Neural crest cell (in vitro differentiated cells): ENCODE measurements at regions not wholly inside any gene's neighbourhood (a gene's known extent, or its start where the extent isn't known, plus 50 kb on each side); places are given as distances from the start of the nearest gene placed in this dataset.
A peak's percentile ranks its signal among the peaks of the same experiment; 100 is the strongest.

ENCODE experiments used
- DNase-seq: peaks from one replicate; pipeline ENCODE4 v3.0.0; 2021; ENCODE audit warnings: low read depth, mixed read lengths, low spot score
- H3K27ac Mint-ChIP-seq: one replicate; pipeline ENCODE4 v1.8.0; 2021; ENCODE audit warnings: mild to moderate bottlenecking, mixed read lengths; ENCODE audit not compliant: unreplicated experiment
- H3K27me3 Mint-ChIP-seq: 2 replicates; pipeline ENCODE4 v1.8.0; 2021; ENCODE audit warnings: low read depth, mild to moderate bottlenecking, mixed read lengths
- H3K36me3 Mint-ChIP-seq: 2 replicates; pipeline ENCODE4 v1.8.0; 2021; ENCODE audit warnings: low read depth, mild to moderate bottlenecking, mixed read lengths
- H3K4me1 Mint-ChIP-seq: 2 replicates; pipeline ENCODE4 v1.8.0; 2021; ENCODE audit warnings: mixed read lengths
- H3K4me3 Mint-ChIP-seq: one replicate; pipeline ENCODE4 v1.8.0; 2021; ENCODE audit warnings: mild to moderate bottlenecking, mixed read lengths
- H3K9me3 Mint-ChIP-seq: 2 replicates; pipeline ENCODE4 v1.8.0; 2021; ENCODE audit warnings: mixed read lengths
- CTCF ChIP-seq: fragments of 200-600 bp; sonication (generic); conservative IDR thresholded peaks from 2 replicates; pipeline ENCODE4 v1.5.0; 2021; ENCODE audit warnings: antibody characterized with exemption, mild to moderate bottlenecking

GRCh38 chr6:113359155-113360140, 497.7 kb upstream of the MARCKS start:
- no peak for DNase-seq
- Mint-ChIP-seq H3K4me1 (peaks cover 36% of the 10 kb centered on the region), H3K9me3 (peaks cover 3% of the 10 kb centered on the region), H3K4me3 (no peak overlapping the region), H3K36me3 (no peaks in the 10 kb centered on the region), H3K27ac (no peak overlapping the region), H3K27me3 (no peaks in the 10 kb centered on the region)
- no peak for TF ChIP-seq CTCF

GRCh38 chr6:113361014-113361645, 496.0 kb upstream of the MARCKS start:
- Mint-ChIP-seq H3K4me1 (peaks cover 36% of the 10 kb centered on the region), H3K4me3 (no peak overlapping the region), H3K9me3 (peaks cover 3% of the 10 kb centered on the region), H3K27ac (peak overlapping the region; percentile 82), H3K27me3 (no peaks in the 10 kb centered on the region), H3K36me3 (no peaks in the 10 kb centered on the region)
- DNase-seq, result no peak
- TF ChIP-seq CTCF, result no peak

GRCh38 chr6:113362301-113363047, 494.7 kb upstream of the MARCKS start:
- Mint-ChIP-seq H3K36me3 (no peaks in the 10 kb centered on the region), H3K4me3 (no peak overlapping the region), H3K4me1 (peaks cover 36% of the 10 kb centered on the region), H3K27me3 (no peaks in the 10 kb centered on the region), H3K9me3 (no peaks in the 10 kb centered on the region), H3K27ac (no peak overlapping the region)
- TF ChIP-seq CTCF, result no peak
- DNase-seq, result no peak

GRCh38 chr6:113363048-113363798, 493.9 kb upstream of the MARCKS start:
- H3K27ac Mint-ChIP-seq, result no peak overlapping the region
- peaks cover 36% of the 10 kb centered on the region for H3K4me1 Mint-ChIP-seq
- no peak for DNase-seq
- no peaks in the 10 kb centered on the region for H3K27me3 Mint-ChIP-seq
- H3K9me3 Mint-ChIP-seq, result no peaks in the 10 kb centered on the region
- no peak for TF ChIP-seq CTCF
- H3K36me3 Mint-ChIP-seq, result no peaks in the 10 kb centered on the region
- H3K4me3 Mint-ChIP-seq, result no peak overlapping the region

- peaks cover 36% of the 10 kb centered on the region for H3K4me1 Mint-ChIP-seq
- no peak for DNase-seq
- no peaks in the 10 kb centered on the region for H3K27me3 Mint-ChIP-seq
- peaks cover 4% of the 10 kb centered on the region for H3K9me3 Mint-ChIP-seq
- TF ChIP-seq CTCF, result no peak
- H3K4me3 Mint-ChIP-seq, result no peak overlapping the region
- no peak overlapping the region for H3K27ac Mint-ChIP-seq
- no peaks in the 10 kb centered on the region for H3K36me3 Mint-ChIP-seq
Observed at GRCh38 chr6:113363866-113364265, 493.3 kb upstream of the MARCKS start.
